Skin epidermis (tissue), 12 donors: ENCODE measurements at regions not wholly inside any gene's neighbourhood (a gene's known extent, or its start where the extent isn't known, plus 50 kb on each side); places are given as distances from the start of the nearest gene placed in this dataset.
A peak's percentile ranks its signal among the peaks of the same experiment; 100 is the strongest.

Experiments used
- H3K27ac ChIP-seq, 21 experiments: fragments of 200-600 bp; sonication (generic) in 11 of 21; one replicate each; pipeline ENCODE4 v1.5.0; 2020; ENCODE audit warnings: mild to moderate bottlenecking in 3 of 21, inconsistent platforms in 2 of 21, moderate library complexity in 2 of 21
- H3K4me3 ChIP-seq, 7 experiments: fragments of 200-600 bp; sonication (generic) in 2 of 7; one replicate each; pipeline ENCODE4 v1.5.0; 2020; ENCODE audit warnings: inconsistent platforms in 2 of 7, mild to moderate bottlenecking in 2 of 7, moderate library complexity in 1 of 7

DNA sequence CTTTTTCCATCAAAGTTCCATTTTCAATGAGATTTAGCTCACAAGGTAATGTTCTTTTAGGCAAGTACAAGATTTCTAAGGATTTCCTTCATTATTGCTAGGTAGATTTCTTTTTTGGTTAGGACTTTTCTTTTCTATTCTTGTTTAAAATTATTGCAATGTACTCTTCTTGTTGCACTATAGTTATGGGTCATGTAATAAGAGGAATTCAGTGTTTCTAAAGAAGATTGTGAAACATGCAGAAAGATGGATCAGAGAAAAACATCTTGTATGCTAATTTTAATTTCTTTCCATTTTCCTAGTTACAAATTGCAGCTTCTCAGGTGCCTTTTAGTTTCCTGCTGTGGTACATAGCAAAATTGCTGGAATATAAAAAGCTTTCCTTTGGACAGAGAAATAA is 56.1 kb downstream of the BTG1 start:
- H3K27ac ChIP-seq = no peak overlapping the region
- no peak overlapping the region for H3K4me3 ChIP-seq

DNA sequence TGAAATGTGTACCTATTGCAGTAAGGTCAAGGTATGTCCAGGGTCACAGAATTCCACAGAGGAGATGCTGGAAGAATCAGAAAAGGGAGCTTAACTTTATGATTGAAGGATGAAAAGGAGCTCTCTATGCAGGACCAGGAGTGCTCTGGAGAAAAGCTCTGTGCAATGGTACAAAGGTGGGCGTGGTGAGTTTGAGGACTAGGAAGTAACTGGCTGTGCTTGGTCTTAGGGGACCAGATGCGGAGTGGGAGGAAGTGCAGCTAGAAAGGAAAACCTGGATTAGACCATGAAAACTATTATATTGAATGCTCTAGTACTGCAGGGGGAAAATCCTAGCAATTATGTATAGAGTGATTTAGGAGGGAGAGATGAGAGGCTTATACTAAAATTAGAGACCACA is 56.8 kb downstream of the BTG1 start:
- Histone ChIP-seq H3K27ac (no peak overlapping the region), H3K4me3 (no peak overlapping the region)

DNA sequence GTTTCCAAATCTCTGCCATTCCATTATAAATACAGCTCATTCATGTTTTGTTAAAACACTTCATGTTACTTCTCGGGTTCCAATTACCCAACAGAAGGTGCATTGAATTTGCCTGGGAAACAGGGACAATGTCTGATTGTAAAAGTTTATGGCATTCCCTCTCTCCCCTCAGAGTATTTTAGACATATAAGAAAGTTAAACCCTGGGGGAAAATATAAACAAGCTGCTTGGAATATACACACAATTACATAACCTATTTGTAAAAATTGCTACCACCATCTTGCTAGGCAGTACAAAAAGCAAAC is 60.0 kb downstream of the BTG1 start:
- Histone ChIP-seq H3K27ac (no peak overlapping the region), H3K4me3 (no peak overlapping the region)

DNA sequence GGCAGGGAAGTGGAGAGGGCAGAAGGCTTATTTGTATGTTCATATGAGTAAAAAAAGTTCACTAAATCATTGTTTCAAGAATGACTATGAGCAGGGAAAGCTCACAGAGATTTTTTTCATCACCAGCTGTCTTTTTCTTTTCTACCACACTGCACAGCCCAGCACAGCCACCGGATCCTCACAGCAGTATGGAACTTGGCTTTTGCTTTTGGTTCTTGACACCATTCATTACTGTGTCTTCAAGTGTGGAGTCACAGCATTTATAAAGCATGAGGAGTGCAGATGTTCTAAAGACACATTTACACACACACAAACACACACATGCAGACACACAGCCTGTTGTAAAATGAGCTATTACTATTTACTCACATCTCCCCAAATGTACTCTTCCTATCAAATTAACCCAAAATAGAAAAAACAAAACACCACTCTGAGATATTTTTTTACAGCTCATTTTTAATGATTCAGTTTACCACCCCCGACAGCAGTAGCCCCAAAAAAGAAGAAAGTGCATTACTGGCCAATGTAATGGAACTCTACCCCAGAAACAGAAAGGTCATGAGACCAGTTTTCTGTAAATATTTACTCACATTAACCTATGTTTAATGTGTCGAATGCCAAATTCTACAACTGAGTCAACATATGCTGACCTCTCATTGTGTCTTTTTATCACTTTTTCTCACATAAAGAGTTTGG is 60.5 kb downstream of the BTG1 start:
- no peak overlapping the region for H3K4me3 ChIP-seq
- no peak overlapping the region for H3K27ac ChIP-seq

DNA sequence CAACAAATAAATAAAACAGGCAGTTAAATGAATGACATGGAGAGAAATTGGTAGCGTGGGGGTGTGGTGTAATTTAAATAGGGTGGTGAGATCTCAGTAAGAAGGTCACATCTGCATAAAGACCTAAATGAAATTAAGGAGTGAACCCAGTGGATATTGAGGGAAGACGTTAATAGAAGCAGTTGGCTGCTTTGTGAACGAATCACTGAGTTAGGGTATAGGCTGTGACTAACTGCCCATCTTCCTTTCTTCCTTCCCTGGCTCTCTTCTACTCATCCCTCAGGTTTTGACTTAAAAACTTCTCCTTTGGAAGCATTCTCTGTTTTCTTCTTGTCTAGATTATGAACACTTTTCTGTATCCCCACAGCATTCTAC is 64.7 kb downstream of the BTG1 start:
- Histone ChIP-seq H3K4me3 (no peak overlapping the region), H3K27ac (peak overlapping the region in 4 of 21 experiments; percentile 14 to 66 (median 45))

DNA sequence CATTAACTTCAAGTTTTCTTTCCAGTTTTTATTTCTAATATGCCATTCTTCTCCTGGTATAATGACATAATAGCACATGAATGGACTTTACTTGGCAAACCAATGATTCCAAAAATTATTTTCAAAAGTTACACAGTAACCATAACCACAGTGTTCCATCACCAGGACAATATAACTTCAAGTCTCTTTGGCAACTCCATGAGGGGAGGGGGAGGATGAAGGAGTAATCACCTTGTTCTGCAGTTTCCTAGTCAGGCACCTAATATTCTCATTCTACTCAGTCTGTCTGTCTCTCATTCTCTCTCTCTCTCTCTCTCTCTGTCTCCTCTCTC is 66.6 kb downstream of the BTG1 start:
- H3K4me3 ChIP-seq = no peak overlapping the region
- peak overlapping the region in 7 of 21 experiments; percentile 0 to 76 (median 29) for H3K27ac ChIP-seq

DNA sequence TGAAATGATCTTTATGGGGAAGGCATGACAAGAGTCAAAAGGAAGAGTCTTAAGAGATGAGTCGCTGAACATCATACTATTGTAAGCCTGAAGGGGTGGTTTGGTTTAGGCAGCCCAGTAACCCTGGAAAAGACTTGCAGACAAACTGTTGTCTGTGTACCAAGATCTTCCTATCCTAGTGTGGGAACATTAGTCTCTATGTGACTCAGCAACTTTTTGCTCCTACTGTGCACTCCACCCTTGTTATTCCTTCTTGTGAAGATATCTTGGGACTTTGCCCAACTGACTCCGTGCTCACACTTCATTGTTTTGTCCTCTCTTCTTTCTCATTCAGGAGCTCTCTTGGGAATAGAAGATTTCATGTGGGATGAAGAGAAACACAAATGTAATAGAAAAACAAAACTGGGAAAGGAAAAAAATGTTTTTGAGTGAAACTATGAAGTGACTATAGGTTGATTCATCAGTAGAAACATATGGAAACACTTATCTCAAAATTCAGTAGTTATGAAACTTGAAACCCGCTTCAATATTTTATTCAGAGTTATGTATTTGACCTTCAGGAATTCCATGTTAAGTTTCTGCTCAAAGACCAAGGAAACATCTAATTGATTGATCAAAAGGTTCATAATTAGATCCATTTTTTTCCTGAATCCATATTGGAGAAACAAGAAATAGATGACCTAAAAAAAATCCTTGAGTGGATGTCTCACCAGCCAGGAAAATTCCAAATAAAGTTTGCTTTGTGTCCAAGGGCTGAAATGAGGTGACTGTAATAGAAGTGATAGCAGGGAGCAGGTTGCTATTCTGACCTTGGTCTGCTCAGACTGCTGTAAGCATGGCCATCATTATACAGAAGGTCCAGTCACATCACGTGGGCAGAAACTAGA is 67.2 kb downstream of the BTG1 start:
- H3K4me3 ChIP-seq = no peak overlapping the region
- H3K27ac ChIP-seq = peak overlapping the region in 10 of 21 experiments; percentile 14 to 85 (median 40)

DNA sequence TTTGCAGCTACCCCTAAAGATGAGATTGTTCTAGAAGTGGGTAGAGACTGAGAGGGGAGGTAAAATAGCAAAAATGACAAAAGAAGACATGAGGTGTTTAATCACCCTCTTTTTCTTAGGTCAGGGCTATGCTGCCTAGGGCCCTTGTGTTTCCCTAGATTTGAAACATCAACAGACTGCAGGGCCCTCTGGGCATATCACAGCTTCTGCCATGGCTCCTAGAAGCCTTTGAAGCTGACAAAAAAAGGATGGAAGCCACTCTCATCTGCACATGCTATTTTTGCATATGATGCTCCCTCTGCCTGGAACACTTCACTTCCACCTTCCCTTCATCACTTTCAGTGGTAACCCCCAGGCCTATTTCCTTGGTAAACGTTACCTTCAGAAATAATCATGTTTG is 68.1 kb downstream of the BTG1 start:
- Histone ChIP-seq H3K4me3 (no peak overlapping the region), H3K27ac (peak overlapping the region in 12 of 21 experiments; percentile 14 to 85 (median 48))

DNA sequence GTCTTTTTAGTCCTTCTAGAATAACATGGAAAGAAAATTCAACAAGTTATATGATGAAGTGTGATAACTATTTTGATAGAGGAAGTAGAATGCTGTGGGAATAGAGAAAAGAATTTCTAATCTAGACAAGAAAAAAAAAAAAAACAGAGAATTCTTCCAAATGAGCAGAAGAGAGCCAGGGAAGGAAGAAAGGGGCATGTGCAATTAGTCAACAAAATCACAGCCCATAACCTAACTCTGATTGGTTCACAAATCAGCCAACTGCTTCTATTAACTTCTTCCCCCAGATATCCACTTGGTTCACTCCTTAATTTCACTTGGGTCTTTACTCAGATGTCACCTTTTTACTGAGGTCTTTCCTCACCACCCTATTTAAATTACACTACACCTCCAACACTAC is 69.5 kb downstream of the BTG1 start:
- Histone ChIP-seq H3K4me3 (no peak overlapping the region), H3K27ac (peak overlapping the region in 2 of 21 experiments; percentile 19 to 85)

DNA sequence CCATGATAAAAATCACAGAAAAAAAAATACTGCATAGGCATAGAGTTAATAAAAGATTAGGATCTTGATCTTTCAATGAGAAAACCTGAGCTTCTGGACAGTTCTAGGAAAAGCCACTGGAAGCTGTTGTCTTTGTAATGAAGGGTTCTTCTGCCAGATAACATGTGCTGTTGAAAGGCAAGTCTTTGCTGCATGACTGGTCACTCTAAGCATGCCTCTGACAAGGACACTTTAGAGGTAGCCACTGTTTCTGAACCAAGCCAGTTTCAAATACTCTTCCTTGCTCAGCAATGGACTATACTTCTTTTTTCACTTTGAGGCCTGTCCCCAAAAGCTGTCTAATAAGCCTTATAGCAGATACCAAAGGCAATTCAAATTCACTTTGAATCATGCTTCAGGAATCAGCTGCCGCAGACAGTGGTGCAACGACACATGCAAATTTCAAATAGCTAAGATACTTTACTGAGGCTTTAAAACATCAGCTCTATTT is 70.2 kb downstream of the BTG1 start:
- Histone ChIP-seq H3K4me3 (no peak overlapping the region), H3K27ac (peak overlapping the region in 2 of 21 experiments; percentile 19 to 85)

DNA sequence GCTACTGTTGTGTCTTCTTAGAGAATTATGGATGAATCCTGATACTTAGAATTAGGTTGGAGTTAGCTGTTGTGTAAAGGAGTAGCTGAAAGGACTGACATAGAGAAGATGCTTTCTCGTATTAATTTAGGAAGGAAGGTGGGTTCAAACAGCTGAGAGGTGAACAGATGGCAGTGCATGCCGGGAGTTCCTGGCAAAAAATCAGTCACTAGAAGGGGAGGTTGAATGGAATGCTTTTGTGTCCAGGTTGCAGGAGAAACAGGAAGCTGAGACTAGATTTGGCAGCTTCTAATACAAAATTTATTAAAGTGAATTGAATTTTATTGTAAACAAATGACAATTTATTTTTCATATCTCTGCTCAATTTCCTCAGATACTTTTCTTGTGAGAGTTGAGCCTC is 70.8 kb downstream of the BTG1 start:
- no peak overlapping the region for H3K4me3 ChIP-seq
- peak overlapping the region in 1 of 21 experiments; percentile 85 for H3K27ac ChIP-seq

DNA sequence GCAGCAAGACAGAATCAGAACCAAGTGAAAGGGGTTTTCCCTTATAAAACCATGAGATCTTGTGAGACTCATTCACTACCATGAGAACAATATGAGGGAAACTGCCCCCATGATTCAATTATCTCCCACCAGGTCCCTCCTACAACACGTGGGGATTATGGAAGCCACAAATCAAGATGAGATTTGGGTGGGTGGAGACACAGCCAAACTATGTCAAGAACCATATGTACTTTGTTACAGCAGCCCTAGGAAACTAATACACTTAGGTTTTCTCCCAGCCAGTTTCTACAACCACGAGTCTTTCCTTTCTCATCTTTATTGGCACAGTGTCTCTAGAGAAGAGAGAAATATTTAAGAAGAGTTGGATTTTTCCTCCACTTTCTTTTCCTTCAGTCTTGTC is 72.6 kb downstream of the BTG1 start:
- no peak overlapping the region for H3K4me3 ChIP-seq
- no peak overlapping the region for H3K27ac ChIP-seq

DNA sequence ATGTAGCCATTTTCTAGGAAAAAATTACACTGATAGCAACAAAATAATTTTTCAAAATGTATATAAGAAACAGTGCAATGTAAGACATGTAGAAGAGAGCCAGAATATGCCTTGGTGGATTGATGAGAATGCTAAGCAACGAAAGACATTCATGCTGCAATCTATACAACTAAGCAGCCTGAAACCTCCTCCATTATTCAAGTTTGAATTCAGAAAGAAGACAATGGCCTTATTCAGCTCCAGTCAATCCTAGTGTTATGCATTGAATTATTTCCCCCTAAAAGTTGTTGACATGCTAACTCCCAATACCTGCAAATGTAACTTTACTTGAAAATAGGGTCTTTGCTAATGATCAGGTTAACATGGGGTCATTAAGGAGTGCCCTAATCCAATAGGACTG is 73.5 kb downstream of the BTG1 start:
- no peak overlapping the region for H3K27ac ChIP-seq
- H3K4me3 ChIP-seq = no peak overlapping the region

DNA sequence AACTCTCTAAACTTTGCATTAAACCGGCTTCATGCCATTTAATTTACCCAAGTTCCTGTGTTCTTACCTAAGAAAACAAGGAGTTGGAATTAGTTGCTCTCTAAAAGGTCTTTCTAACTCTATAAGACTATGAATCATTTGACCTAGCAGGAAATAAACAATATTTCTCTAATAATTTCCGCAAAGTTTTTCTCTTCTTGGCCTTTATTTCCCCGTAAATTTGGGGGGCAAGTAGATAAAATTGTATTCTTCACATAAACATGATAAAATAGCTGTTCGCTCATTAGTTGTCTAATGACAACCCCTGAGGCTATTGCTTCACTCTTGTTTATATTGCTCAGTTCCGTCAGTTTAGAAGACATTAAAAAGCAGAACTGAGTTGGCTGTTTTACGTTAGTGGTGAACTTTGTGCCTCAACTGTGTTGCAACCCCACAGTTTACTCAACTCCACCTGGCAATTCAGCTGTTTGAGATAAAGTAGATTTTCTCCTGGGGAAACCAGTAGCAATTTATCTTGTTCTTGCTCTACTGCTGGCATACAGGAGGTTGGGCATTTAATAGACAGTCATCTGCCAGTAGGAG is 74.7 kb downstream of the BTG1 start:
- Histone ChIP-seq H3K27ac (no peak overlapping the region), H3K4me3 (no peak overlapping the region)

DNA sequence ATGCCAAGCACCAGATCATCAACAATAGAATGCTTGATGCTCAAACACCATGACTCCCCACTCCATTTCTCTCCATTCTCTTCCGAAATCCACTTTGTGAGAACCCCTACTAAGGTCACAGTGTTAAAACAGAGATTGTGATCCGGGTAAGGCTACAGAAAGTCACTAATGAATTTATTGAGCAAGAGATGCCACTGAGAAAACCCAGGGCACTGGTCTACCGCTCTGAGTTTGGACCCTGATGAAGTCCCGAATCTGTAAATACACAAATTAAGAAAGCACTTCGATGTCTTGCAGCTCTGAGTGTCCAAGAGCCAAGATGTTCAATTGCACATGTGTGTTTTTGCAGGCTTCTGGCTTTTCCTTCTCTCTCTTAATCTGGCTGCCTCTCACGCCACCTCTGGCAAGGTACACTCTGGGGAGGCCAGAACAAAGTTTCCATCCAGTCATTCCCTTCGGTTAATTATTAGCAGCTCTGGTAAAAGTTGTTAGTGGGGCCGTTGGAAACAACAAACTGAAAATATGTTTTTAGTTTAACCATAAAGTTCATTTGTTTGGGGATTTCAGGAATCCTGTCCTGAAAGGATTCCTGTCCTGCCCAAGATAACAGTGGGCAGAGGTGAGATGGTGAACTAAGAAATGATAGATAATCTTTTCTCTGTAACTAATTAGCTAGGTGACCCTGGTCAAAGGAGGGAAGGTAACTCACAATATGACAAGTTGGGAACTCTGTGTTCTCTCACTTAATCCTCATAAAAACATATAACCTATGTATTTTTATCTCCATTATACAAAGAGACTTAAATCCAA is 75.4 kb downstream of the BTG1 start:
- Histone ChIP-seq H3K27ac (peak overlapping the region in 2 of 21 experiments; percentile 12 to 31), H3K4me3 (no peak overlapping the region)

DNA sequence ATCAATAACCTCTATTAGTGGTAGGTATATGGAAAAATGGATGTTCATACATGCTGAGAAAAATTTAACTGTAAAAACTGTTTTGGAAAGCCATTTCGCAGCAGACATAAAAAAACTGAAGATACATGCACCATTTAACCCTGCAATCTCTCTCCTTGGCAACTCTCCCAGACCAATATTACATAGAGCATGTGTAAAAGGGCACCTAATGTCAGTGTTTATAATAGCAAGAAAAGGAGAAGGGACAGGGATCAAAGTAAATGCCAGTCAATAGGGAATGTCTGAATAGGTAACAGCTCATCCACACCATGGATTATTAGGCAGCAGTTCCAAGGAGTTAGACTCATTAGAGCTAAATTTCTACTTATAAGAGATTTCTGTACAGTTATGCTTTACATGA is 77.2 kb downstream of the BTG1 start:
- Histone ChIP-seq H3K4me3 (no peak overlapping the region), H3K27ac (no peak overlapping the region)

DNA sequence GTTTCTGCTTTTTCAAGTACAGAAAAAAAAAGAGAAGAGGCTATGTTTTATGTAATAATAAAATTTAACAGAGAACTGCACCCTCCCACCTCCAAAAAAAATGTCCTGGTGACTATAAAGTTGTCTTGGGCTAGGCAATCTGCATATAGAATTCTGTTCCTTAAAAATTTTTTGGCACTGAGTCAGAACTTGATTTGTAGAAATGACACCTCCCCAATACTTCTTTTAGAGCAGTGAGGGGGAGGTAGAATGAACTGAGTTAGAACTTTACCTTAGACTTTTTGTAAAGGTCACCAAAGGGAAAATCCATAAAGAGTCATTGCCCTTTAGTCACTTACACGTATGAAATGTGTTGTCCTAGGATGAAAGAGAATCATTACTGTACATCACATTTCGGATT is 80.0 kb downstream of the BTG1 start:
- no peak overlapping the region for H3K4me3 ChIP-seq
- peak overlapping the region in 4 of 21 experiments; percentile 8 to 38 (median 15) for H3K27ac ChIP-seq

DNA sequence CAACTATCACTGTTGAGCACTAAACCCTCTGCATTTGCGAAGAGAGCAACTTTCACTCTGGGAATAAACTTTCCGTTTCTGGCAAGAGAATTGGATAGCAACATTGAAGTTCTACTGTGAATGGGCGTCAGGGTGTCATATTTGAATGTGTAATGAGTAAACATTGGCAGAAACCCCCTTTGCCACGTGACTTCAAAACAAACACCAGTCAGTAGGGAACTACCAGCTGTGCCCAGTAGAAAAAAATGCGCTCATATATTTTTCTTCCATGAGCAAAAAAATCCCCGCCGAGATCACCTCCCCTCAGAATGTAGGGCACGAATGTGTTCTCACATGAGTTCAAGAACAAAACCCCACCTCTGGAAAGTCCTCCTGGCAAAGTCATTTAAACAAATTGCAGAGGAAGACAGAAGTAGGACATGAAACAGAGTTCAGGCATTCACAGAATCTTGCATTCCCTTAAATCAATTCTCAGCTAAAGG is 80.6 kb downstream of the BTG1 start:
- Histone ChIP-seq H3K27ac (peak overlapping the region in 6 of 21 experiments; percentile 8 to 42 (median 24)), H3K4me3 (no peak overlapping the region)

DNA sequence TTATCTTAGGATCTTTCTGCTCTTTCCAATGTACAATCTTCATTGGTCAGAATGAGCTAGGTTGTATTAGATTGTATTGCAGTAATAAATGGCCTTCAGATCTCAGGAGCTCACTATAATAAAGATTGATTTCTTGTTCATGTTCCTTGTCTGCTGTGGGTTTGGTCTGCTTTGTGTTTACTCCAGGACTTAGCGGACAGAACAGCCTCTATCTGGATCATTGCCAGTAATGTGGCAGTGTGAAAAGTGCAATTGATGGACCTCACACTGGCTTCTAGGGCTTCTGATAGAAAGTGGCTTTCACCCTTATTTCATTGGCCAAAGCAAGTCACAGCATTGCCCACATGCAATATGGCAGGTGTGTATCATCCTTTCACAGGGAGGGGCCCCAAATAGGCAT is 81.2 kb downstream of the BTG1 start:
- H3K4me3 ChIP-seq = no peak overlapping the region
- peak overlapping the region in 2 of 21 experiments; percentile 7 to 29 for H3K27ac ChIP-seq

DNA sequence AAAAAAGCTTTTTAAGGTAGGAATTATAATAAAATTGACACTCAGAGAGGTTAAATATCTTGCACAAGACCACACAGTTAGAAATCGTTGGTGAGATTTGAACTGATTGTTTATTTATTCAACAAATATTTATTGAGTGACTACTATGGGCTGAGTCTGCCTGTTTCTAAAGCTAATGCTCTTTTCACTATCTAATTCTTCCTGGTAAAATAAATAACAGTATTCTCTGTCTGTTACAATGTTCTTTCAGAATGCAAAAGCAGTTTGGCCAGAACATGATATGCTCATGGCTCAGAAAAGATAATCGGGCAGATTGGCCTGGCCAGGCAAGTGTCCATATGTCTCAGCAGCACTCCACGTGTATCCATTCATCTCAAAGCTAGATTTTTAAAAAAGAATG is 82.0 kb downstream of the BTG1 start:
- H3K4me3 ChIP-seq = no peak overlapping the region
- no peak overlapping the region for H3K27ac ChIP-seq
